HG03558 (cell line): ENCODE measurements at regions not wholly inside any gene's neighbourhood (a gene's known extent, or its start where the extent isn't known, plus 50 kb on each side); places are given as distances from the start of the nearest gene placed in this dataset.
"Not testable (repeated sequence)": the region's sequence is repeated elsewhere in the genome, so short reads cannot be mapped to it uniquely, and the experiment has no call there.

Source experiments
- ATAC-seq: cut with Tn5 transposase; IDR thresholded peaks from one replicate; pipeline ENCODE4 v1.9.1; 2021; ENCODE audit warnings: moderate number of reproducible peaks; ENCODE audit not compliant: unreplicated experiment; ENCODE audit errors: extremely low read depth

GRCh38 chr6:92681401-92681800 lies 738.0 kb downstream of the EPHA7 start:
- ATAC-seq, result no peak

GRCh38 chr6:92671462-92671861 lies 747.9 kb downstream of the EPHA7 start:
- not testable (repeated sequence) for ATAC-seq

GRCh38 chr6:92667843-92668242 lies 751.5 kb downstream of the EPHA7 start:
- no peak for ATAC-seq

DNA sequence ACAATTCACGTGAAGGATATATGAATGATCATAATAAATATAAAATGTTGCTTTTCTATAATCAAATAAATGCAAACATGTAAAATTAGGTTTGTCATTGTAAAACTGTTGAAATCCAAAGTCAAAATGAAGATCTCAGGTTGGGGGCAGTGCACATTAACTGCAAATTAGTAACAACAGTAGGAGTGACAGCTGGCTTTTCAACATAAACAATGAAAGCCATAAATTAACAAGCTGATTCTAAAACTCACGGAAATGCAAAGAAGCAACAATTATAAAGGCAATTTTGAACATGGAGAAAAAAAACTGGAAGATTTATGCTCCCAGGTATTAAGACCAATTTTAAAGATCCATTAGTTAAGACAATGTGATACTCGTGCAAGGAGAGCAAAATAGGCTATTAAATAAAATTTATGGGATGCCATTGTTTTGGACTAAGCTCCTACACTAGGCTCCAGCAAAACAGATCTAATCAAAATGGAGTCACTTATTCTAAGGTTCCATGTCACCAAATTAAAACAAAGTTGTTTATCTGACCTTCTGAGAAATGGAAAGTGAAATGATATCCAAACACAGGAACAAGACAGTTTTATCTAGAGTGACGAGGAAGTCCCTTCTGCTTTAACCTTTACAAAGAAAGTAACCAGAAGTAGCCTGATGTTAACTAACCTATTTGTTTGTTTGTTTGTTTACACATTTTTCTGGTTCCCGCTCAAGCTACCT lies 770.8 kb downstream of the EPHA7 start:
- ATAC-seq, result no peak

DNA sequence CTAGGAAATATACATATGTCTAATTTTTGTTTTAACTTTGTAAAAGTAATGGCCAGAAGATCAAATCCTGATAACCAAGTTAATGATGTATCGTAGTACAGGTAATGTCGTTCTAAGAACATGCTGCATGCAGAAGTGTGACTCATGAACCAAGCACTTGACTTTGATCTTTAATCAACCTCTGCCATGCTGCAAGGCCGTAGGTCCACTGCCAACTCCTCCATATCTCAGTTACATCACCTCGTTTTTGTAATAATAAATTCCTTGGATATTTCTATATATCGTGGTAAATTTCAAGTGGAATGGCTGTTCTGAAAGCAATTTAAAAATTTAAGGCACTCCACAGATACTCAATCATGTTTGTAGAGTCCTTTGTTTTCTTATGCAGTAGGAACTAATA lies 771.7 kb downstream of the EPHA7 start:
- ATAC-seq, result no peak

GRCh38 chr6:92644104-92644791 lies 775.1 kb downstream of the EPHA7 start:
- ATAC-seq, result not testable (repeated sequence)

DNA sequence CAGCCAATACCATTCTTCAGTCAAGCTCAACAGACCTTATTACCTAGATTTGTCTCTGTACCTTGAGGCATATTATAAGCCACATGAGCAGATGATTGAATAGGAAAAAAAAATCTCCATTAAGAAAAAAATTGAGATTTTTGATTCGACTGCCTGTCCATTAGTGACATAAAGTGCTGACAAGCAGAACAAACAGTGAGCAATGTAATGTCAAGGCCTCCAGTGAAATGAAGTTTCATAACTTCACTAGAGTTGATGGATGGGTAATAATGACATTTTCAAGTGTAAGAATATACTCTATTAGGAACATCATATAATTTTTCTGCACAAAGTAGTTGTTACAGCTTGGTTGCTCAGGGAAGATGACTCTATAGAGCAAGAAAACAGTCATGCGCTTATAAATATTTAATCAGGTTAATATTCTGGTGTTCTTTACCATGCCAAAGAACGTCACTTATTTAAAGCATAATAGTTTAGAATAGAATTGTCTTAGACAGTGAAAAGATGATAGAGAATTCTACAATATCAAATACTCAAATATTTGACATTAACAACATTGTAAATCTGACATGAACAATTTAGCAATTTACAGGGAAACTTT lies 783.7 kb downstream of the EPHA7 start:
- ATAC-seq, result no peak

GRCh38 chr6:92634561-92634960 lies 784.8 kb downstream of the EPHA7 start:
- ATAC-seq, result no peak

DNA sequence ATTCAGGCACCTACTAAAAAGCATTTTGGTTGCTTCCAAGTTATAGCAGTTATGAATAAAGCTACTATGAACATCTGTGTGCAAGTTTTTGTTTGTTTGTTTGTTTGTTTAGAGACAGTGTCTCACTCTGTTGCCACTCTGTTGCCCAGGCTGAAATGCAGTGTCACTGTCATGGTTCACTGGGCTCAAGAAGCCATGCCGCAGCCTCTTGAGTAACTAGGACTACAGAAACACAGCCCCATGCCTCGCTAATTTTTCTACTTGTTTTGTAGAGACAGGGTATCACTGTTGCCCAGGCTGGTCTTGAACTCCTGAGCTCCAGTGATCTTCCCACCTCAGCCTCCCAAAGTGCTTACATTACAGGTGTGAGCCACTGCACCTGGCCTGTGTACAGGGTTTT lies 795.9 kb downstream of the EPHA7 start:
- ATAC-seq, result no peak

GRCh38 chr6:92617721-92618120 lies 801.6 kb downstream of the EPHA7 start:
- no peak for ATAC-seq

DNA sequence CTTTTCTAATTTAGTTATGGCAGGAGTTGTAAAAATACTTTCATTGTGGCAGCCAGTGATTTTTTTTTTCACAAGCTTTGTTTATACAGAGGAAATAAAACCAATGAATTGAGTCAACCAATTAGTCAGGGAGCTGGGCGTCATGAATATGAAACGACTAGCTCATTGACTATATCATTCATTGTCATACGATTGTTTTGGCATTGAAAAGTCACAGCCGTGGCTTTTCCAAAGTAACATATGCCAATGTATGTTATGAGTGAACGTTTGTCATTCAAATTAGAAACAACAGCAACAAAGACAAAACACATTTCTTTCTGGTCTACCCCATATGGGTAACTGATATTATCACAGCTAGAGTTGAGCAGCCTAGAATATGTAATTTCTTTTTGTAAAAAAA lies 810.6 kb downstream of the EPHA7 start:
- no peak for ATAC-seq

- ATAC-seq, result no peak
These were observed 826.2 kb downstream of the EPHA7 start for GRCh38 chr6:92593201-92593600.

DNA sequence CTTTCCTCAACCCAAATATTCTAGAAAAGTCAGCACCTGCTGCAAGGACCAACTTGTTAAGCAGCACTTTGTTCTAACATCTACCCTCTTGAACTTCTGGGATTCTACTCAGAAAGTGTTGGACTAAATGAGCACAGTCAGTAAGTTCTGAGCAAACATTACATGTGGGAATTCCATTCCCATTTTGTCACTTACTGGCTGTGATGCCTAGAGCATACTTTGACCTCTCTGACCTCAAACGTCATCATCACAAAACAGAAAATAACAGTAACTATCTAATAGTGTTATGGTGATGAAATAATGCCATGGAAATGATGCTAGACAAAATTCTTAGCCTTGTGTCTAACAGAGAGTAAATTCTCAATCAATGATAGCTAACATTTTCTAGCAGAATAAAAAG lies 829.4 kb downstream of the EPHA7 start:
- ATAC-seq, result no peak

GRCh38 chr6:92588148-92588547 lies 831.2 kb downstream of the EPHA7 start:
- no peak for ATAC-seq

GRCh38 chr6:92587525-92587924 lies 831.8 kb downstream of the EPHA7 start:
- ATAC-seq, result no peak

GRCh38 chr6:92586236-92586977 lies 833.0 kb downstream of the EPHA7 start:
- ATAC-seq, result no peak

- no peak for ATAC-seq
These were observed 837.1 kb downstream of the EPHA7 start for GRCh38 chr6:92582211-92582610.

DNA sequence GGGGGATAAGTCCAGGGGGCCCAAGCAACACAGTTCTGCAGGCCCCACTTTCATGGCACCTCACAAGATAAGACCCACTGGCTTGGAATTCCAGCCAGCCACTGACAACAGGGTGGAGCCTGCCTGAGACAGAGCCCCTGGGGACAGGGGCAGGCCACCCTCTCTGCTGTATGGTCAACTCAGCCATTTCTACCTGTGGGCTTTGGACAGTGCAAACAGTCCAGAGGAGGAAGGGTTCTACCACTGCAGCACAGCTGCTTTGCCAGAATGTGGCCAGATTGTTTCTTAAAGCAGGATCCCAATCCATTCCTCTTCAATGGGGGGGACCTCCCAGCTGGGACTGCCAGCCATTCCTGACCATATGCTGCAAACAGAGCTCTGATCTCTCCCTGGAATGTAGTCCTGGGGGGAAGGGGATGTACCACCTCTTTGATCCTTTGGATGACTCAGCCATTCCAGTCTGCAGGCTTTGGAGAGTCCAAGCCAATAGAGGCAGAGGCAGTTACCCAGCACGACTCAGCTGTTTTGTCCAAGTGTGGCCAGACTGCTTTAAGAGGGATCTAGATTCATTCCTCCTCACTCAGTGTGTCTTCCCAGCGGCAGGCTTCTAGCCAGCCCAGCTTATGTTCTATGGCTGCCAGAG lies 842.2 kb downstream of the EPHA7 start:
- no peak for ATAC-seq

- ATAC-seq, result no peak
These were observed 850.8 kb downstream of the EPHA7 start for GRCh38 chr6:92568541-92568940.

DNA sequence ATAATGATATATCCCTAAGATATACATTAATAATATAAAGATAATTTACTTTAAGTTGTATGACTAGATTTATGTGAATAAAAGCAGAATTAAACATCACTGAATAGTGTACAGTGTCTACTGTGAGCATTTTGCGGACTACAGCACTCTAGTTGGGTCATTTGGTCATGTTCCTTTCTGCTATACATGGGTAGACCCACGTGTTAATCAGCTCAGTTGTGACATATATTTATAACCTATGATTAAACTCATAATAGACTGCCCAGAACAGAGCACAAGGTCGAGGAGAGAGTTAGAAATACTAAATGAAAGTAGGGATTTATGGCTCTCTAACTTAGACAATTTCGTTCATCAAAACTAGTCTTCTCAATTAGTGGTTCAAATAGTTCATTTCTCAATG lies 852.7 kb downstream of the EPHA7 start:
- no peak for ATAC-seq
